ENCODE measurements at regions not wholly inside any gene's neighbourhood (a gene's known extent, or its start where the extent isn't known, plus 50 kb on each side); places are given as distances from the start of the nearest gene placed in this dataset.
A peak's percentile ranks its signal among the peaks of the same experiment; 100 is the strongest.

DNA sequence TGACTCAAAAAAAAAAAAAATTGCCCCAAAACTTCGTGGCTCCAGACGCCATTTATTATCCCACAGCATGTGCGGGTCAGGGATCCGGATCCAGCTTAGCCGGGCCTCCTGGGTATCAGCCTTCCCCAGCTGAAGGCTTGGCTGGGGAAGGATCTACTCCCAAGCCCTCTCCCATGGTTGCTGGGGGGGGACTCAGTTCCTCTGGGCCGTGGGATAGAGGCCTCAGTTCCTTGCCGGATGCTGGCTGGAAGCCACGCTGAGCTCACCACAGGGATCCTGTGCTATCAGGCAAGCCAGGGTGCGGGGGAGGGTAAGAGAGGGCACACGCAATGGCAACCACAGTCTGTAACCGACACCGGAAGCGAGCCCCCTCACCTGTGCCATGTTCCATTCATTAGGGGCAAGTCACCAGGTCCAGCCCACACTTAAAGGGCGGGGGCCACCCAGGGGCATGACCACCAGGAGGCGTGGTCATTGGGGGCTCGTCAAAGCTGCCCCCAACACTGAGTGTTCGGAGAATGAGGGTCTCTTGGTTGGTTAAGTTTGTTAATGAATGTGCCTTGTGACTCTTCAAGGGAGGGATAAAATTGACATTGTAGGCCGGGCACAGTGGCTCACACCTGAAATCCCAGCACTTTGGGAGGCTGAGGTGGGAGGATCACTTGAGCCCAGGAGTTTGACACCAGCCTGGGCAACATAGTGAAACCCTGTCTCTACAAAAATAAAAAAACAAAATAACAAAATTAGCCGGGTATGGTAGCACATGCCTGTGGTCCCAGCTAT lies 210.0 kb upstream of the GSE1 start:
- Mint-ChIP-seq H3K4me3 (ENCODE audit: low read depth) (no peak overlapping the region), H3K9me3 (ENCODE audit: low read depth) (no peaks in the 10 kb centered on the region), H3K27ac (no peak overlapping the region), H3K4me1 (ENCODE audit: low read depth) (no peaks in the 10 kb centered on the region), H3K27me3 (peaks cover under 1% of the 10 kb centered on the region), H3K36me3 (ENCODE audit: insufficient read depth) (no peaks in the 10 kb centered on the region)
- no peak for TF ChIP-seq CTCF (IDR thresholded peaks at IDR 0.05; ENCODE audit: unreplicated experiment)
- DNase-seq (ENCODE audit: low spot score, unreplicated experiment), result no peak

DNA sequence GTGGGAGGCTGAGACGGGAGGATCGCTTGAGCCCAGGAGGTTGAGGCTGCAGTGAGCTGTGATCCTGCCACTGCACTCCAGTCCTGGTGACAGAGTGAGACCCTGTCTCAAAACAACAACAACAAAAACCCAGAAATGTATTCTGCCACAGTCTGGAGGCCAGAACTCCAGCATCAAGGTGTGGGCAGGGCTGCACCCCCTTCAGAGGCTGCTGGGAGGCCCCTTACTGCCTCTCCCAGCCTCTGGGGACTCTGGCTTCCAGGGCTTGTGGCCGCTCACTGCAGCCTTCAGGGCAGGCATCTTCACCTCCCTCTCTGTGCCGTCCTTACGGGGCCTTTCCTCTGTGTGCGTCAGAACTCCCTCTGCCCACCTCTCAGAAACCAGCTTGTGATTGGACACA lies 209.4 kb upstream of the GSE1 start:
- TF ChIP-seq CTCF (IDR thresholded peaks at IDR 0.05; ENCODE audit: unreplicated experiment), result no peak
- Mint-ChIP-seq H3K4me1 (ENCODE audit: low read depth) (no peaks in the 10 kb centered on the region), H3K27ac (no peak overlapping the region), H3K4me3 (ENCODE audit: low read depth) (no peak overlapping the region), H3K27me3 (no peaks in the 10 kb centered on the region), H3K36me3 (ENCODE audit: insufficient read depth) (no peaks in the 10 kb centered on the region), H3K9me3 (ENCODE audit: low read depth) (no peaks in the 10 kb centered on the region)
- no peak for DNase-seq (ENCODE audit: low spot score, unreplicated experiment)

- no peaks in the 10 kb centered on the region for H3K36me3 Mint-ChIP-seq (ENCODE audit: insufficient read depth)
- peaks cover 2% of the 10 kb centered on the region for H3K4me1 Mint-ChIP-seq (ENCODE audit: low read depth)
- no peaks in the 10 kb centered on the region for H3K9me3 Mint-ChIP-seq (ENCODE audit: low read depth)
- no peaks in the 10 kb centered on the region for H3K27me3 Mint-ChIP-seq
- no peak for DNase-seq (ENCODE audit: low spot score, unreplicated experiment)
- no peak for TF ChIP-seq CTCF (IDR thresholded peaks at IDR 0.05; ENCODE audit: unreplicated experiment)
- peak overlapping the region; percentile 29 for H3K27ac Mint-ChIP-seq
- no peak overlapping the region for H3K4me3 Mint-ChIP-seq (ENCODE audit: low read depth)
These were observed 200.1 kb upstream of the GSE1 start for GRCh38 chr16:85412911-85413520.

DNA sequence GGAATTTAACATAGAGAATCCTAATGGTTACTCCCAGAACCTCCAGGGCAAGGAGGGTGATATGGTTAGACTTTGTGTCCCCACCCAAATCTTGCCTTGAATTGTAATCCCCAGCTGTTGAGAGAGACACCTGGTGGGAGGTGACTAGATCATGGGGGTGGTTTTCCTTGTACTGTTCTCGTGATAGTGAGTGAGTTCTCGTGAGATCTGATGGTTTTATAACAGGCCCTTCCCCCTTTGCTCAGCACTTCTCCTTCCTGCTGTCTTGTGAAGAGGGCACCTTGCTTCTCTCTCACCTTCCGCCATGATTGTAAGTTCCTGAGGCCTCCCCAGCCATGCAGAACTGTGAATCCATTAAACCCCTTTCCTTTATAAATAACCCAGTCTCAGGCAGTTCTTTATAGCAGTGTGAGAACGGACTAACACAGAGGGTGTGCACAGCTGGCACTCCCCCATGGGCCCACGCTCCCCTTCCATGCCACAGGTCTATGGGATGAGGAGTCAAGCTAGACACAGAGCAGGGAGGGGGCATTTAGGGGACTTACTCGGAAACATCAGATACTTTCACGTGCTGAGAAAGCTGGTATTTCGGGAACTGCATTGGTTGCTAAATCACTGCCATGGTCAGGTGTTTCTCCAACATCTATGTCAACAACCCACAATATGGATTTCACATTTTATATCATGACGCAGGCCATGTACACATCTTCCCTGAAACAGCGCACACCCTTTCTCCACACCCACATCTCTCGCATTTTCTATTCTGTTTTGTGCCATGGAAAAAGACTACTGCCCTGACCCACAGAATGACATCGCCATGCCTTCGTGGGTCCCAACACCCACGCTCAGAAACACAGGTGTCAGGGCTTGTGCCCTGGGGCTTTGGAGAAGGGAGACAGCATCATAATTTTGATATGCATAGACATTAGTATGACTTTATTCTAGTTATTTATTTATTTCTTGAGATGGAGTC lies 199.1 kb upstream of the GSE1 start:
- DNase-seq (ENCODE audit: low spot score, unreplicated experiment), result no peak
- Mint-ChIP-seq H3K36me3 (ENCODE audit: insufficient read depth) (no peaks in the 10 kb centered on the region), H3K27ac (no peak overlapping the region), H3K9me3 (ENCODE audit: low read depth) (no peaks in the 10 kb centered on the region), H3K27me3 (peaks cover 7% of the 10 kb centered on the region), H3K4me3 (ENCODE audit: low read depth) (no peak overlapping the region), H3K4me1 (ENCODE audit: low read depth) (peaks cover 7% of the 10 kb centered on the region)
- TF ChIP-seq CTCF (IDR thresholded peaks at IDR 0.05; ENCODE audit: unreplicated experiment), result no peak
